NCI-H2196 (cell line): ENCODE measurements at regions not wholly inside any gene's neighbourhood (a gene's known extent, or its start where the extent isn't known, plus 50 kb on each side); places are given as distances from the start of the nearest gene placed in this dataset.

ENCODE experiments used
- DNase-seq: peaks from one replicate; lab custom pipeline; 2025; ENCODE audit not compliant: unreplicated experiment; lab: John Stamatoyannopoulos, UW

- peak; percentile 64 for DNase-seq
These were observed 91.0 kb upstream of the KCNA3 start for GRCh38 chr1:110765640-110766335.

GRCh38 chr1:110763149-110763548 lies 88.4 kb upstream of the KCNA3 start:
- no peak for DNase-seq

GRCh38 chr1:110760321-110760720 lies 85.6 kb upstream of the KCNA3 start:
- no peak for DNase-seq

GRCh38 chr1:110756506-110756905 lies 81.8 kb upstream of the KCNA3 start:
- DNase-seq: peak; percentile 91

GRCh38 chr1:110752941-110753725 lies 78.4 kb upstream of the KCNA3 start:
- no peak for DNase-seq

GRCh38 chr1:110750562-110750961 lies 75.8 kb upstream of the KCNA3 start:
- DNase-seq: no peak

GRCh38 chr1:110749960-110750359 lies 75.2 kb upstream of the KCNA3 start:
- peak; percentile 9 for DNase-seq

GRCh38 chr1:110746644-110747259 lies 72.0 kb upstream of the KCNA3 start:
- DNase-seq: no peak

GRCh38 chr1:110743397-110743796 lies 68.7 kb upstream of the KCNA3 start:
- no peak for DNase-seq

GRCh38 chr1:110736900-110737605 lies 62.3 kb upstream of the KCNA3 start:
- peak; percentile 48 for DNase-seq

- peak; percentile 29 for DNase-seq
These were observed 59.5 kb upstream of the KCNA3 start for GRCh38 chr1:110734133-110734680.

- DNase-seq: no peak
These were observed 56.8 kb upstream of the KCNA3 start for GRCh38 chr1:110731529-110731928.

GRCh38 chr1:110728388-110729001 lies 53.8 kb upstream of the KCNA3 start:
- DNase-seq: no peak

GRCh38 chr1:110727246-110727645 lies 52.5 kb upstream of the KCNA3 start:
- no peak for DNase-seq

- DNase-seq: no peak
These were observed 52.0 kb upstream of the KCNA3 start for GRCh38 chr1:110726755-110727154.
